Activated CD4-positive, alpha-beta memory T cell treated with anti-CD3 and anti-CD28 coated beads, Interleukin-2, amount 10 ng/mL, durations not matched to agents 7 days and 5 days (primary cell): ENCODE measurements at regions not wholly inside any gene's neighbourhood (a gene's known extent, or its start where the extent isn't known, plus 50 kb on each side); places are given as distances from the start of the nearest gene placed in this dataset.
A peak's percentile ranks its signal among the peaks of the same experiment; 100 is the strongest.

Experiments used
- CTCF ChIA-PET: fragments of 350-600 bp; sonication (Branson Sonifier 250); formaldehyde crosslinking; loops from one replicate; lab custom pipeline; 2021; ENCODE audit warnings: antibody characterized with exemption, inconsistent platforms; lab: Charles Lee
- POLR2A ChIA-PET: fragments of 350-600 bp; sonication (Branson Sonifier 250); formaldehyde crosslinking; loops from one replicate; lab custom pipeline; 2021; ENCODE audit warnings: antibody characterized with exemption; lab: Charles Lee
- DNase-seq: peaks from one replicate; pipeline ENCODE4 v3.0.0-alpha.2; 2020
- H3K27ac Mint-ChIP-seq: one replicate; pipeline ENCODE4 v1.8.0; 2021; ENCODE audit warnings: mild to moderate bottlenecking, mixed read lengths
- H3K27me3 Mint-ChIP-seq: one replicate; pipeline ENCODE4 v1.8.0; 2021; ENCODE audit warnings: mixed read lengths
- H3K36me3 Mint-ChIP-seq: one replicate; pipeline ENCODE4 v1.8.0; 2021; ENCODE audit warnings: low read depth, mixed read lengths
- H3K4me1 Mint-ChIP-seq: one replicate; pipeline ENCODE4 v1.8.0; 2021; ENCODE audit warnings: mixed read lengths
- H3K4me3 Mint-ChIP-seq: one replicate; pipeline ENCODE4 v1.8.0; 2021; ENCODE audit warnings: mild to moderate bottlenecking, mixed read lengths
- H3K9me3 Mint-ChIP-seq: one replicate; pipeline ENCODE4 v1.8.0; 2021; ENCODE audit warnings: mixed read lengths

- H3K27me3 Mint-ChIP-seq, result peaks cover 47% of the 10 kb centered on the region
- DNase-seq, result no peak
Observed at GRCh38 chr15:60057554-60057953, 53.4 kb downstream of the FOXB1 start.

GRCh38 chr15:60059186-60059585, 55.1 kb downstream of the FOXB1 start:
- DNase-seq, result no peak
- Mint-ChIP-seq H3K36me3 (peaks cover 16% of the 10 kb centered on the region), H3K4me1 (no peaks in the 10 kb centered on the region), H3K9me3 (peaks cover 23% of the 10 kb centered on the region), H3K27me3 (peaks cover 44% of the 10 kb centered on the region), H3K27ac (no peak overlapping the region), H3K4me3 (no peak overlapping the region)
- ChIA-PET CTCF (no interaction called here), POLR2A (interaction anchor here (0.6 kb wide), 1 partner anchor 433 kb away, joined by 3 read pairs; no protein-coding TSS in a partner anchor)

More at GRCh38 chr15:60057554-60057953, 53.4 kb downstream of the FOXB1 start:
- CTCF ChIA-PET, result no interaction called here
- H3K9me3 Mint-ChIP-seq, result peaks cover 21% of the 10 kb centered on the region
- peaks cover 16% of the 10 kb centered on the region for H3K36me3 Mint-ChIP-seq
- no peak overlapping the region for H3K27ac Mint-ChIP-seq
- H3K4me1 Mint-ChIP-seq, result no peaks in the 10 kb centered on the region
- no peak overlapping the region for H3K4me3 Mint-ChIP-seq
- POLR2A ChIA-PET, result no interaction called here

- no peak overlapping the region for H3K27ac Mint-ChIP-seq
- POLR2A ChIA-PET, result no interaction called here
- no peaks in the 10 kb centered on the region for H3K4me1 Mint-ChIP-seq
- peaks cover 16% of the 10 kb centered on the region for H3K36me3 Mint-ChIP-seq
- peaks cover 23% of the 10 kb centered on the region for H3K9me3 Mint-ChIP-seq
- no peak overlapping the region for H3K4me3 Mint-ChIP-seq
- no peak for DNase-seq
- peaks cover 42% of the 10 kb centered on the region for H3K27me3 Mint-ChIP-seq
- CTCF ChIA-PET, result no interaction called here
Observed at GRCh38 chr15:60061758-60062157, 57.6 kb downstream of the FOXB1 start.

GRCh38 chr15:60062826-60063225, 58.7 kb downstream of the FOXB1 start:
- Mint-ChIP-seq H3K27me3 (peaks cover 32% of the 10 kb centered on the region), H3K27ac (no peak overlapping the region)
- CTCF ChIA-PET, result interaction anchor here (1.0 kb wide), 1 partner anchor 10 kb away, joined by 3 read pairs; no protein-coding TSS in a partner anchor

GRCh38 chr15:60065951-60066350, 61.8 kb downstream of the FOXB1 start:
- CTCF ChIA-PET, result no interaction called here
- peaks cover 18% of the 10 kb centered on the region for H3K9me3 Mint-ChIP-seq
- no peak overlapping the region for H3K27ac Mint-ChIP-seq
- peaks cover 29% of the 10 kb centered on the region for H3K27me3 Mint-ChIP-seq
- POLR2A ChIA-PET, result no interaction called here
- no peaks in the 10 kb centered on the region for H3K4me1 Mint-ChIP-seq
- no peak overlapping the region for H3K4me3 Mint-ChIP-seq
- peaks cover 14% of the 10 kb centered on the region for H3K36me3 Mint-ChIP-seq
- DNase-seq, result no peak

More at GRCh38 chr15:60062826-60063225, 58.7 kb downstream of the FOXB1 start:
- no peaks in the 10 kb centered on the region for H3K4me1 Mint-ChIP-seq
- H3K9me3 Mint-ChIP-seq, result peaks cover 23% of the 10 kb centered on the region
- POLR2A ChIA-PET, result no interaction called here
- no peak overlapping the region for H3K4me3 Mint-ChIP-seq
- DNase-seq, result no peak
- peaks cover 16% of the 10 kb centered on the region for H3K36me3 Mint-ChIP-seq

GRCh38 chr15:60070838-60071493, 66.9 kb downstream of the FOXB1 start:
- ChIA-PET CTCF (interaction anchor here (0.7 kb wide), 1 partner anchor 185 kb away, joined by 5 read pairs; no protein-coding TSS in a partner anchor), POLR2A (no interaction called here)
- DNase-seq, result no peak
- Mint-ChIP-seq H3K9me3 (no peaks in the 10 kb centered on the region), H3K36me3 (no peaks in the 10 kb centered on the region), H3K4me1 (peaks cover 18% of the 10 kb centered on the region), H3K4me3 (no peak overlapping the region), H3K27me3 (peaks cover 8% of the 10 kb centered on the region), H3K27ac (no peak overlapping the region)

GRCh38 chr15:60072826-60073465, 68.8 kb downstream of the FOXB1 start:
- H3K9me3 Mint-ChIP-seq, result no peaks in the 10 kb centered on the region
- H3K4me1 Mint-ChIP-seq, result peaks cover 37% of the 10 kb centered on the region
- H3K36me3 Mint-ChIP-seq, result no peaks in the 10 kb centered on the region
- ChIA-PET POLR2A (no interaction called here), CTCF (interaction anchor here (1.3 kb wide), 1 partner anchor 10 kb away, joined by 3 read pairs; no protein-coding TSS in a partner anchor)
- H3K27ac Mint-ChIP-seq, result no peak overlapping the region
- peaks cover 6% of the 10 kb centered on the region for H3K27me3 Mint-ChIP-seq
- H3K4me3 Mint-ChIP-seq, result no peak overlapping the region
- DNase-seq, result no peak

- H3K27me3 Mint-ChIP-seq, result peaks cover 6% of the 10 kb centered on the region
- H3K27ac Mint-ChIP-seq, result no peak overlapping the region
- ChIA-PET POLR2A (no interaction called here), CTCF (interaction anchor here (1.3 kb wide), 1 partner anchor 10 kb away, joined by 3 read pairs; no protein-coding TSS in a partner anchor)
- no peaks in the 10 kb centered on the region for H3K9me3 Mint-ChIP-seq
- H3K36me3 Mint-ChIP-seq, result no peaks in the 10 kb centered on the region
- no peak overlapping the region for H3K4me3 Mint-ChIP-seq
- DNase-seq, result no peak
- peaks cover 39% of the 10 kb centered on the region for H3K4me1 Mint-ChIP-seq
Observed at GRCh38 chr15:60073466-60073840, 69.3 kb downstream of the FOXB1 start.

GRCh38 chr15:60074181-60074885, 70.2 kb downstream of the FOXB1 start:
- Mint-ChIP-seq H3K27ac (no peak overlapping the region), H3K36me3 (no peaks in the 10 kb centered on the region), H3K4me3 (no peak overlapping the region), H3K27me3 (peaks cover 6% of the 10 kb centered on the region), H3K4me1 (peaks cover 42% of the 10 kb centered on the region), H3K9me3 (no peaks in the 10 kb centered on the region)
- ChIA-PET CTCF (no interaction called here), POLR2A (no interaction called here)
- no peak for DNase-seq

GRCh38 chr15:60076045-60076444, 71.9 kb downstream of the FOXB1 start:
- peaks cover 3% of the 10 kb centered on the region for H3K27me3 Mint-ChIP-seq
- ChIA-PET CTCF (no interaction called here), POLR2A (no interaction called here)
- no peak overlapping the region for H3K27ac Mint-ChIP-seq
- H3K4me3 Mint-ChIP-seq, result no peak overlapping the region
- no peak for DNase-seq
- H3K9me3 Mint-ChIP-seq, result no peaks in the 10 kb centered on the region
- no peaks in the 10 kb centered on the region for H3K36me3 Mint-ChIP-seq
- peaks cover 42% of the 10 kb centered on the region for H3K4me1 Mint-ChIP-seq

GRCh38 chr15:60076582-60077276, 72.6 kb downstream of the FOXB1 start:
- ChIA-PET POLR2A (no interaction called here), CTCF (no interaction called here)
- H3K9me3 Mint-ChIP-seq, result no peaks in the 10 kb centered on the region
- no peaks in the 10 kb centered on the region for H3K36me3 Mint-ChIP-seq
- H3K4me3 Mint-ChIP-seq, result no peak overlapping the region
- H3K27ac Mint-ChIP-seq, result no peak overlapping the region
- H3K27me3 Mint-ChIP-seq, result no peaks in the 10 kb centered on the region
- no peak for DNase-seq
- peaks cover 42% of the 10 kb centered on the region for H3K4me1 Mint-ChIP-seq

- DNase-seq, result peak; percentile 18
- H3K27ac Mint-ChIP-seq, result peak overlapping the region; percentile 27
- CTCF ChIA-PET, result interaction anchor here (2.4 kb wide), 1 partner anchor 74 kb away, joined by 6 read pairs; the partner anchor contains the start of gene FOXB1
- no peaks in the 10 kb centered on the region for H3K27me3 Mint-ChIP-seq
- H3K36me3 Mint-ChIP-seq, result no peaks in the 10 kb centered on the region
- POLR2A ChIA-PET, result no interaction called here
- H3K4me1 Mint-ChIP-seq, result peaks cover 42% of the 10 kb centered on the region
- H3K9me3 Mint-ChIP-seq, result no peaks in the 10 kb centered on the region
- H3K4me3 Mint-ChIP-seq, result no peak overlapping the region
Observed at GRCh38 chr15:60077581-60078359, 73.7 kb downstream of the FOXB1 start.
